ENCODE measurements at regions not wholly inside any gene's neighbourhood (a gene's known extent, or its start where the extent isn't known, plus 50 kb on each side); places are given as distances from the start of the nearest gene placed in this dataset.

- Histone ChIP-seq H3K4me3 (ENCODE audit: low read depth, low read length) (no peak overlapping the region), H3K27me3 (ENCODE audit: insufficient read depth, low read depth, severe bottlenecking) (peaks cover 10% of the 10 kb centered on the region), H3K36me3 (no peaks in the 10 kb centered on the region), H3K9me3 (ENCODE audit: severe bottlenecking) (no peaks in the 10 kb centered on the region), H3K27ac (no peak overlapping the region)
- DNase-seq: no peak
- TF ChIP-seq, protein P1, sequence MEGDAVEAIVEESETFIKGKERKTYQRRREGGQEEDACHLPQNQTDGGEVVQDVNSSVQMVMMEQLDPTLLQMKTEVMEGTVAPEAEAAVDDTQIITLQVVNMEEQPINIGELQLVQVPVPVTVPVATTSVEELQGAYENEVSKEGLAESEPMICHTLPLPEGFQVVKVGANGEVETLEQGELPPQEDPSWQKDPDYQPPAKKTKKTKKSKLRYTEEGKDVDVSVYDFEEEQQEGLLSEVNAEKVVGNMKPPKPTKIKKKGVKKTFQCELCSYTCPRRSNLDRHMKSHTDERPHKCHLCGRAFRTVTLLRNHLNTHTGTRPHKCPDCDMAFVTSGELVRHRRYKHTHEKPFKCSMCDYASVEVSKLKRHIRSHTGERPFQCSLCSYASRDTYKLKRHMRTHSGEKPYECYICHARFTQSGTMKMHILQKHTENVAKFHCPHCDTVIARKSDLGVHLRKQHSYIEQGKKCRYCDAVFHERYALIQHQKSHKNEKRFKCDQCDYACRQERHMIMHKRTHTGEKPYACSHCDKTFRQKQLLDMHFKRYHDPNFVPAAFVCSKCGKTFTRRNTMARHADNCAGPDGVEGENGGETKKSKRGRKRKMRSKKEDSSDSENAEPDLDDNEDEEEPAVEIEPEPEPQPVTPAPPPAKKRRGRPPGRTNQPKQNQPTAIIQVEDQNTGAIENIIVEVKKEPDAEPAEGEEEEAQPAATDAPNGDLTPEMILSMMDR (IDR thresholded peaks at IDR 0.05; ENCODE audit: low read depth, low read length): no peak
Measured at GRCh38 chr18:25810736-25811135, 279.7 kb downstream of the SS18 start.

- Histone ChIP-seq H3K27ac (no peak overlapping the region), H3K36me3 (no peaks in the 10 kb centered on the region), H3K9me3 (ENCODE audit: severe bottlenecking) (no peaks in the 10 kb centered on the region), H3K27me3 (ENCODE audit: insufficient read depth, low read depth, severe bottlenecking) (peaks cover 7% of the 10 kb centered on the region), H3K4me3 (ENCODE audit: low read depth, low read length) (no peak overlapping the region)
- TF ChIP-seq, protein P1 (IDR thresholded peaks at IDR 0.05; ENCODE audit: low read depth, low read length): no peak
- no peak for DNase-seq
Measured at GRCh38 chr18:25805939-25806338, 284.5 kb downstream of the SS18 start.

DNA sequence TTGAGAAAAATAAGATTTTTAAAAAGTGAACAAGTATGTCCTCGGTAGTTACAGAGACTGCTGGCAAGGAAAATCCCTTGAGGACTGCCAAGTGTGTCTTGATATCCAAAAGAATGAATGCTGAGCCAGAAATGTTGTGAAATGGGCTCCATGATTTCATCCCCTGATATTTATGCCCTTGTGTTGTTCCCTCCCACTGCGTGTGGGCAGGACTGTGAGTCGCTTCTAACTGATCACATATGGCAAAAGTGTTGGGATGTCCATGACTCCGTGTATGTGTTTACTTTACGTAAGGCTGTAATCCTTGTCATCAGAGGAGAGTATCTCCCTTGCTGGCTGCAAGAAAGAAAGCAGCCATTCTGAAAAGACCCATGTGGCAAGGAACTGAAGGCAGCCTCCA lies 285.1 kb downstream of the SS18 start:
- H3K4me3 ChIP-seq (ENCODE audit: low read depth, low read length): no peak overlapping the region
- no peak overlapping the region for H3K27ac ChIP-seq
- no peaks in the 10 kb centered on the region for H3K36me3 ChIP-seq
- H3K9me3 ChIP-seq (ENCODE audit: severe bottlenecking): no peaks in the 10 kb centered on the region
- DNase-seq: no peak
- H3K27me3 ChIP-seq (ENCODE audit: insufficient read depth, low read depth, severe bottlenecking): peaks cover 7% of the 10 kb centered on the region
- TF ChIP-seq, protein P1 (IDR thresholded peaks at IDR 0.05; ENCODE audit: low read depth, low read length): no peak

DNA sequence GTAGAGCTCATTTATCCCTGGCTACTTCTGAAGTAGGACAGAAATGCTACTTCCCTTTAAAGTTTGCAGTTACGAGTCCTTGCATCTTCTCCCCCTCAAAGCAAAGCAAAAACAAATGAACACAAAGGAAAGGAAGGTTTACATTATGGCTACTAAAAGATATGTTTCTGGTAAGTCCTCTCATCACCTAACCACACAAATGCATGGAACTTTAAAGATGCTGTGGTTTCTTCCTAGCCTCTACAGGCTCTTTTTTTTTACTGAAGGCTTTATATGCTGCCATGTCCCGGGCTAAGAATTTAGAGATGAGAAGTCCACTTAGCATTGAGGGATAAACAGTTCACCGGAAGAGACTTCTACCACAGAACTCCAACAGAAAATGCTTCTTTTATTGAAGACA lies 291.2 kb downstream of the SS18 start:
- no peak for DNase-seq
- H3K27me3 ChIP-seq (ENCODE audit: insufficient read depth, low read depth, severe bottlenecking): peaks cover 3% of the 10 kb centered on the region

GRCh38 chr18:25798046-25798445 lies 292.4 kb downstream of the SS18 start:
- H3K27me3 ChIP-seq (ENCODE audit: insufficient read depth, low read depth, severe bottlenecking): no peaks in the 10 kb centered on the region
- H3K4me3 ChIP-seq (ENCODE audit: low read depth, low read length): no peak overlapping the region
- TF ChIP-seq, protein P1 (IDR thresholded peaks at IDR 0.05; ENCODE audit: low read depth, low read length): no peak
- DNase-seq: no peak
- H3K9me3 ChIP-seq (ENCODE audit: severe bottlenecking): no peaks in the 10 kb centered on the region
- no peaks in the 10 kb centered on the region for H3K36me3 ChIP-seq
- H3K27ac ChIP-seq: no peak overlapping the region

More for the DNA sequence above, 291.2 kb downstream of the SS18 start:
- TF ChIP-seq, protein P1 (IDR thresholded peaks at IDR 0.05; ENCODE audit: low read depth, low read length): no peak
- Histone ChIP-seq H3K36me3 (no peaks in the 10 kb centered on the region), H3K9me3 (ENCODE audit: severe bottlenecking) (no peaks in the 10 kb centered on the region), H3K4me3 (ENCODE audit: low read depth, low read length) (no peak overlapping the region), H3K27ac (no peak overlapping the region)

DNA sequence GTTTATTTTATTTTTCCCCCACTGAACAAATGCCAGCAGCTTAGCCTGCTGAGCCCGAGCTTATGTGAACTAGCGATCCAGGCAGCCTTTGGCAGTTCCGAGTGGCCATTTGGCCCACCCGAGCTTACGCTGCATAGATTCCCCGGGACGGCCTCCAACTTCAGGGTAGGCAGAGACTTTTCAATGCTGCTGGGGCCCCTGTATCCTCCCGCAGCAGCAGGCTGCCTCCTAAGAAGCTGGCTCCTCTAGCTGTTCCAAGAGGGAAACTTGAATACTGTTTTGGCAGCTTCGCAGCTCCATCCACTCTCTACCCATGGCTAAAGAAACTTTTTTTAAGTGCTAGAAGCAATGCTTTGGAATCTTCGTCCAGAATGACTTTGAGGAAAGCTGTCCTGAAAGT lies 295.2 kb downstream of the SS18 start:
- DNase-seq: no peak
- Histone ChIP-seq H3K27me3 (ENCODE audit: insufficient read depth, low read depth, severe bottlenecking) (no peaks in the 10 kb centered on the region), H3K27ac (no peak overlapping the region), H3K4me3 (ENCODE audit: low read depth, low read length) (no peak overlapping the region), H3K36me3 (no peaks in the 10 kb centered on the region), H3K9me3 (ENCODE audit: severe bottlenecking) (no peaks in the 10 kb centered on the region)
- TF ChIP-seq, protein P1 (IDR thresholded peaks at IDR 0.05; ENCODE audit: low read depth, low read length): no peak
